HG03064 (cell line): ENCODE measurements at regions not wholly inside any gene's neighbourhood (a gene's known extent, or its start where the extent isn't known, plus 50 kb on each side); places are given as distances from the start of the nearest gene placed in this dataset.

Source experiments
- ATAC-seq: cut with Tn5 transposase; IDR thresholded peaks from one replicate; pipeline ENCODE4 v1.9.1; 2021; ENCODE audit warnings: low read depth; ENCODE audit not compliant: unreplicated experiment

- ATAC-seq = no peak
Observed at GRCh38 chr18:44258086-44258485, 422.6 kb upstream of the SETBP1 start.

GRCh38 chr18:44258576-44258975, 422.1 kb upstream of the SETBP1 start:
- no peak for ATAC-seq

GRCh38 chr18:44259610-44260009, 421.1 kb upstream of the SETBP1 start:
- no peak for ATAC-seq

GRCh38 chr18:44265437-44265836, 415.3 kb upstream of the SETBP1 start:
- no peak for ATAC-seq

- no peak for ATAC-seq
Observed at GRCh38 chr18:44273298-44273697, 407.4 kb upstream of the SETBP1 start.

GRCh38 chr18:44280479-44280878, 400.2 kb upstream of the SETBP1 start:
- ATAC-seq = no peak

GRCh38 chr18:44286049-44286448, 394.6 kb upstream of the SETBP1 start:
- ATAC-seq = no peak

- no peak for ATAC-seq
Observed at GRCh38 chr18:44290366-44290977, 390.2 kb upstream of the SETBP1 start.

- ATAC-seq = no peak
Observed at GRCh38 chr18:44298566-44298965, 382.1 kb upstream of the SETBP1 start.

GRCh38 chr18:44309185-44309584, 371.5 kb upstream of the SETBP1 start:
- ATAC-seq = no peak

GRCh38 chr18:44320619-44321460, 359.8 kb upstream of the SETBP1 start:
- no peak for ATAC-seq

GRCh38 chr18:44321868-44322590, 358.7 kb upstream of the SETBP1 start:
- ATAC-seq = no peak

- ATAC-seq = no peak
Observed at GRCh38 chr18:44323125-44323524, 357.6 kb upstream of the SETBP1 start.

GRCh38 chr18:44324361-44324760, 356.3 kb upstream of the SETBP1 start:
- no peak for ATAC-seq

GRCh38 chr18:44325903-44326635, 354.6 kb upstream of the SETBP1 start:
- ATAC-seq = no peak

- no peak for ATAC-seq
Observed at GRCh38 chr18:44331656-44332570, 348.8 kb upstream of the SETBP1 start.

- ATAC-seq = no peak
Observed at GRCh38 chr18:44341759-44342158, 338.9 kb upstream of the SETBP1 start.

GRCh38 chr18:44342162-44342561, 338.5 kb upstream of the SETBP1 start:
- no peak for ATAC-seq

GRCh38 chr18:44342946-44343345, 337.7 kb upstream of the SETBP1 start:
- no peak for ATAC-seq

GRCh38 chr18:44343570-44343969, 337.1 kb upstream of the SETBP1 start:
- no peak for ATAC-seq
